ENCODE measurements at regions not wholly inside any gene's neighbourhood (a gene's known extent, or its start where the extent isn't known, plus 50 kb on each side); places are given as distances from the start of the nearest gene placed in this dataset.

DNA sequence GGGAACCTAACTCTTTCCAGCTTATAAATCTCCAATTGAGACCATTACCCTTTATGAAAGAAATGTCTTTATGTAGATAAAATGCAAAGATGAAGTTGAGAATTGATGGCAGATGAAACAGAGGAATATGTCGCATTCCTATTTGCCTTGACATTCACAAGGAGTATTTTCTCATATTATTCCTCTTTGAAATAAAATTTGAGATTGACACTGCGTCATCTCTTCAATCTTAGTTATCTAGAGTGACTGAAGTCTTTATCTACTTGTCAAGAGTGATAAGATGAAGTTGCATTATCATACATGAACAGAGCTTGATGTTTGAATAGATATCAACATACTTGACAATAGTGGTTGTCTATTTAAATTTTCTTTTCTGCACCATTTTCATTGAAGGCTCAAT, 574.4 kb upstream of the SOX9 start:
- DNase-seq (ENCODE audit: low read depth, low spot score) (no peak), FAIRE-seq (no peak)
- Histone ChIP-seq H3K36me3 (ENCODE audit: control insufficient read depth in 2 of 2, extremely low read depth in 1 of 2, insufficient read depth in 2 of 2, low read length in 2 of 2) (no peaks in the 10 kb centered on the region), H3K4me3 (replicated peaks in 1 of 3; ENCODE audit: insufficient read depth in 1 of 3, low read depth in 1 of 3, low read length in 3 of 3) (no peak overlapping the region), H4K20me1 (replicated peaks; ENCODE audit: control insufficient read depth, extremely low read depth, insufficient read depth, low read length) (no peaks in the 10 kb centered on the region), H3K27me3 (ENCODE audit: control insufficient read depth in 2 of 2, insufficient read depth in 2 of 2, low read length in 2 of 2) (no peaks in the 10 kb centered on the region), H3K27ac (ENCODE audit: insufficient read depth, low read depth, low read length) (no peak overlapping the region), H3K9ac (replicated peaks; ENCODE audit: extremely low read depth, insufficient read depth, low read length) (no peak overlapping the region), H3K4me1 (ENCODE audit: control insufficient read depth, extremely low read depth, insufficient read depth, low read length) (no peaks in the 10 kb centered on the region), H3K9me3 (replicated peaks; ENCODE audit: control insufficient read depth, insufficient read depth, low read length) (peaks cover 2% of the 10 kb centered on the region), H3K79me2 (ENCODE audit: control insufficient read depth, insufficient read depth, low read length) (no peaks in the 10 kb centered on the region), H3K9me1 (replicated peaks; ENCODE audit: control insufficient read depth, extremely low read depth, insufficient read depth, low read length) (no peaks in the 10 kb centered on the region), H2AFZ (ENCODE audit: low read depth, low read length) (no peak overlapping the region), H3K4me2 (ENCODE audit: insufficient read depth, low read length) (no peak overlapping the region)
- ChIA-PET CTCF (no interaction called here), POLR2A (no interaction called here)
- no TSS peak for BruUV-seq (replicated peaks)
- intact Hi-C loops (cut with micrococcal nuclease) = no loop called here
- dilution Hi-C loops (cut with MboI; ENCODE audit: extremely low pct_ligation_motif_present, low sequenced_read_pairs) = no loop called here
- TF ChIP-seq POLR2AphosphoS5 (IDR thresholded peaks at IDR 0.05; ENCODE audit: insufficient read depth, low read depth, low read length) (no peak), FOS (IDR thresholded peaks at IDR 0.05; ENCODE audit: borderline replicate concordance, insufficient read depth, low read length) (no peak), MYC (IDR thresholded peaks at IDR 0.05; ENCODE audit: low read depth, low read length) (no peak), POLR2A (IDR thresholded peaks at IDR 0.05; ENCODE audit: low read depth, low read length) (no peak), JUN (IDR thresholded peaks at IDR 0.05; ENCODE audit: borderline replicate concordance, insufficient read depth, insufficient read length, low read depth) (no peak), EZH2 (IDR thresholded peaks at IDR 0.05; ENCODE audit: borderline replicate concordance, low read depth, low read length, severe bottlenecking) (no peak)
- TF ChIP-seq, protein P1, sequence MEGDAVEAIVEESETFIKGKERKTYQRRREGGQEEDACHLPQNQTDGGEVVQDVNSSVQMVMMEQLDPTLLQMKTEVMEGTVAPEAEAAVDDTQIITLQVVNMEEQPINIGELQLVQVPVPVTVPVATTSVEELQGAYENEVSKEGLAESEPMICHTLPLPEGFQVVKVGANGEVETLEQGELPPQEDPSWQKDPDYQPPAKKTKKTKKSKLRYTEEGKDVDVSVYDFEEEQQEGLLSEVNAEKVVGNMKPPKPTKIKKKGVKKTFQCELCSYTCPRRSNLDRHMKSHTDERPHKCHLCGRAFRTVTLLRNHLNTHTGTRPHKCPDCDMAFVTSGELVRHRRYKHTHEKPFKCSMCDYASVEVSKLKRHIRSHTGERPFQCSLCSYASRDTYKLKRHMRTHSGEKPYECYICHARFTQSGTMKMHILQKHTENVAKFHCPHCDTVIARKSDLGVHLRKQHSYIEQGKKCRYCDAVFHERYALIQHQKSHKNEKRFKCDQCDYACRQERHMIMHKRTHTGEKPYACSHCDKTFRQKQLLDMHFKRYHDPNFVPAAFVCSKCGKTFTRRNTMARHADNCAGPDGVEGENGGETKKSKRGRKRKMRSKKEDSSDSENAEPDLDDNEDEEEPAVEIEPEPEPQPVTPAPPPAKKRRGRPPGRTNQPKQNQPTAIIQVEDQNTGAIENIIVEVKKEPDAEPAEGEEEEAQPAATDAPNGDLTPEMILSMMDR (IDR thresholded peaks at IDR 0.05; ENCODE audit: extremely low read depth in 1 of 2, insufficient read depth in 1 of 2, low read depth in 1 of 2, low read length in 2 of 2) = no peak
- TF ChIP-seq, protein P2, sequence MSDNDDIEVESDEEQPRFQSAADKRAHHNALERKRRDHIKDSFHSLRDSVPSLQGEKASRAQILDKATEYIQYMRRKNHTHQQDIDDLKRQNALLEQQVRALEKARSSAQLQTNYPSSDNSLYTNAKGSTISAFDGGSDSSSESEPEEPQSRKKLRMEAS (IDR thresholded peaks at IDR 0.05; ENCODE audit: insufficient read depth, insufficient read length) = no peak

Measured in endothelial cell of umbilical vein (primary cell).